H1 (cell line): ENCODE measurements at regions not wholly inside any gene's neighbourhood (a gene's known extent, or its start where the extent isn't known, plus 50 kb on each side); places are given as distances from the start of the nearest gene placed in this dataset.
A peak's percentile ranks its signal among the peaks of the same experiment; 100 is the strongest.

ENCODE experiments used
- CTCF ChIA-PET: fragments of 300-600 bp; sonication (Branson Sonifier 250); formaldehyde crosslinking; loops from one replicate; lab custom pipeline; 2021; ENCODE audit not compliant: partially characterized antibody; lab: Charles Lee
- POLR2A ChIA-PET: fragments of 300-600 bp; sonication (Branson Sonifier 250); formaldehyde crosslinking; loops from one replicate; lab custom pipeline; 2021; ENCODE audit warnings: inconsistent platforms; ENCODE audit not compliant: partially characterized antibody; lab: Charles Lee
- DNase-seq, 2 experiments: peaks; one replicate each; pipeline versions ENCODE4 v3.0.0 to v3.0.0-alpha.2; 2010 to 2022; ENCODE audit warnings: low spot score in 2 of 2, low read depth in 1 of 2, mixed read lengths in 1 of 2
- FAIRE-seq: peaks from 2 replicates; lab custom pipeline; 2011; peaks lifted over from hg19 to GRCh38; lab: Jason Lieb, UNC
- H2AFZ ChIP-seq: 2 replicates; pipeline ENCODE4 v1.8.1; 2012; ENCODE audit warnings: low read length, inconsistent platforms
- H2AK5ac ChIP-seq: 2 replicates; pipeline ENCODE4 v1.6.1; 2013; ENCODE audit warnings: low read depth, low read length
- H2BK120ac ChIP-seq: replicated peaks from 2 replicates; pipeline ENCODE3; 2013; ENCODE audit warnings: low read depth, low read length, inconsistent platforms
- H2BK12ac ChIP-seq: 2 replicates; pipeline ENCODE4 v1.6.1; 2013; ENCODE audit warnings: low read depth, low read length
- H2BK15ac ChIP-seq: 2 replicates; pipeline ENCODE4 v1.6.1; 2013; ENCODE audit warnings: low read length
- H2BK20ac ChIP-seq: 2 replicates; pipeline ENCODE4 v1.6.1; 2013; ENCODE audit warnings: low read length
- H2BK5ac ChIP-seq: 2 replicates; pipeline ENCODE4 v1.6.1; 2013; ENCODE audit warnings: low read depth, low read length
- H3K14ac ChIP-seq: 2 replicates; pipeline ENCODE4 v1.6.1; 2013; ENCODE audit warnings: inconsistent platforms; ENCODE audit not compliant: insufficient read length
- H3K18ac ChIP-seq: 2 replicates; pipeline ENCODE4 v1.6.1; 2013; ENCODE audit warnings: low read length; ENCODE audit errors: extremely low read depth
- H3K23ac ChIP-seq: 2 replicates; pipeline ENCODE4 v1.6.1; 2013; ENCODE audit warnings: inconsistent platforms; ENCODE audit not compliant: insufficient read length
- H3K23me2 ChIP-seq: 2 replicates; pipeline ENCODE4 v1.6.1; 2013; ENCODE audit warnings: low read depth, low read length
- H3K27ac ChIP-seq: 2 replicates; pipeline ENCODE4 v1.6.1; 2011; ENCODE audit warnings: low read depth, low read length, inconsistent platforms
- H3K27me3 ChIP-seq, 4 experiments: replicated peaks in 1 of 4; 1 replicate in 1 of 4; 2 replicates in 3 of 4; pipeline versions ENCODE4 v1.6.1 to v1.8.1; 2011 to 2013; ENCODE audit warnings: low read length in 3 of 4, mild to moderate bottlenecking in 3 of 4, inconsistent platforms in 2 of 4, mixed read lengths in 2 of 4, moderate library complexity in 1 of 4; ENCODE audit not compliant: control insufficient read depth in 3 of 4, insufficient read depth in 3 of 4; ENCODE audit errors: extremely low read depth in 1 of 4
- H3K36me3 ChIP-seq, 4 experiments: 2 replicates each; pipeline versions ENCODE4 v1.6.1 to v1.8.1; 2011 to 2013; ENCODE audit warnings: mild to moderate bottlenecking in 4 of 4, low read length in 3 of 4, moderate library complexity in 2 of 4, control low read depth in 1 of 4, inconsistent platforms in 1 of 4; ENCODE audit not compliant: insufficient read depth in 4 of 4, control insufficient read depth in 2 of 4
- H3K4ac ChIP-seq: replicated peaks from 2 replicates; pipeline ENCODE3; 2013; ENCODE audit warnings: low read length, low read depth, mixed read lengths, inconsistent platforms; ENCODE audit not compliant: insufficient read length
- H3K4me1 ChIP-seq, 4 experiments: replicated peaks in 1 of 4; 1 replicate in 1 of 4; 2 replicates in 3 of 4; pipeline versions ENCODE4 v1.6.1 to v1.8.1; 2011 to 2013; ENCODE audit warnings: low read length in 3 of 4, inconsistent platforms in 2 of 4, mixed read lengths in 1 of 4; ENCODE audit not compliant: insufficient read depth in 4 of 4, control insufficient read depth in 3 of 4
- H3K4me2 ChIP-seq, 2 experiments: 2 replicates each; pipeline versions ENCODE4 v1.6.1 to v1.8.1; 2011 to 2013; ENCODE audit warnings: low read depth in 2 of 2, low read length in 2 of 2, control low read depth in 1 of 2, inconsistent platforms in 1 of 2, mild to moderate bottlenecking in 1 of 2; ENCODE audit not compliant: insufficient read depth in 1 of 2
- H3K4me3 ChIP-seq, 4 experiments: fragments of 200-600, 300-600 bp in 1 of 4; sonication (generic), shearing (Covaris generic), sonication (Bioruptor Twin) in 1 of 4; 2 replicates each; pipeline versions ENCODE4 v1.5.1 to v1.8.1; 2011 to 2016; ENCODE audit warnings: low read length in 4 of 4, low read depth in 3 of 4, control low read depth in 2 of 4, inconsistent platforms in 2 of 4, mild to moderate bottlenecking in 2 of 4, mixed read lengths in 1 of 4, moderate library complexity in 1 of 4; ENCODE audit not compliant: insufficient read depth in 2 of 4; ENCODE audit errors: extremely low read depth in 1 of 4
- H3K56ac ChIP-seq: replicated peaks from 2 replicates; pipeline ENCODE3; 2013; ENCODE audit warnings: low read depth, mild to moderate bottlenecking, mixed read lengths, low read length, inconsistent platforms; ENCODE audit not compliant: insufficient read length
- H3K79me1 ChIP-seq: 2 replicates; pipeline ENCODE4 v1.6.1; 2013; ENCODE audit warnings: low read depth, low read length, control low read depth
- H3K79me2 ChIP-seq, 2 experiments: 2 replicates each; pipeline versions ENCODE4 v1.6.1 to v1.8.1; 2012 to 2013; ENCODE audit warnings: low read length in 2 of 2, mild to moderate bottlenecking in 2 of 2, inconsistent platforms in 1 of 2; ENCODE audit not compliant: insufficient read depth in 2 of 2, control insufficient read depth in 1 of 2
- H3K9ac ChIP-seq, 4 experiments: replicated peaks in 1 of 4; 1 replicate in 1 of 4; 2 replicates in 3 of 4; pipeline versions ENCODE4 v1.6.1 to v1.8.1; 2011 to 2013; ENCODE audit warnings: low read depth in 3 of 4, low read length in 3 of 4, control low read depth in 2 of 4, mild to moderate bottlenecking in 2 of 4, moderate library complexity in 2 of 4, inconsistent platforms in 1 of 4; ENCODE audit errors: extremely low read depth in 1 of 4
- H3K9me3 ChIP-seq, 2 experiments: 2 replicates each; pipeline versions ENCODE4 v1.6.1 to v1.8.1; 2012 to 2013; ENCODE audit warnings: mild to moderate bottlenecking in 2 of 2, moderate library complexity in 2 of 2, control low read depth in 1 of 2, inconsistent platforms in 1 of 2, low read depth in 1 of 2, low read length in 1 of 2, mixed read lengths in 1 of 2; ENCODE audit not compliant: insufficient read depth in 2 of 2
- H4K20me1 ChIP-seq, 2 experiments: replicated peaks in 1 of 2; 2 replicates each; pipeline versions ENCODE3 to v1.8.1; 2011 to 2013; ENCODE audit warnings: inconsistent platforms in 2 of 2, low read length in 2 of 2, mild to moderate bottlenecking in 1 of 2; ENCODE audit not compliant: insufficient read depth in 2 of 2, control insufficient read depth in 1 of 2
- H4K5ac ChIP-seq: 2 replicates; pipeline ENCODE4 v1.6.1; 2013; ENCODE audit warnings: low read length, low read depth, mixed read lengths, inconsistent platforms; ENCODE audit not compliant: insufficient read length
- H4K8ac ChIP-seq: 2 replicates; pipeline ENCODE4 v1.8.0; 2013; ENCODE audit warnings: mild to moderate bottlenecking, moderate library complexity, low read length, inconsistent platforms; ENCODE audit not compliant: insufficient read depth; ENCODE audit errors: extremely low read depth
- H4K91ac ChIP-seq: replicated peaks from 2 replicates; pipeline ENCODE3; 2013; ENCODE audit warnings: low read length, mixed read lengths, inconsistent platforms; ENCODE audit not compliant: insufficient read length
- CEBPB ChIP-seq: IDR thresholded peaks from 2 replicates; pipeline ENCODE4 v1.6.1; 2012; ENCODE audit warnings: low read depth, low read length
- CREB1 ChIP-seq: IDR thresholded peaks from 2 replicates; pipeline ENCODE4 v1.6.1; 2012; ENCODE audit warnings: inconsistent platforms
- EP300 ChIP-seq, 2 experiments: IDR thresholded peaks; 1 replicate in 1 of 2; 2 replicates in 1 of 2; pipeline ENCODE4 v1.6.1; 2011 to 2012; ENCODE audit warnings: low read depth in 2 of 2, low read length in 2 of 2, mild to moderate bottlenecking in 2 of 2, borderline replicate concordance in 1 of 2, inconsistent platforms in 1 of 2, moderate library complexity in 1 of 2
- MAX ChIP-seq: IDR thresholded peaks from 2 replicates; pipeline ENCODE4 v1.6.1; 2012; ENCODE audit warnings: inconsistent platforms
- POLR2A ChIP-seq, 2 experiments: IDR thresholded peaks; 1 replicate in 1 of 2; 2 replicates in 1 of 2; pipeline ENCODE4 v1.6.1; 2011; ENCODE audit warnings: low read depth in 2 of 2, low read length in 2 of 2, mild to moderate bottlenecking in 2 of 2; ENCODE audit errors: control extremely low read depth in 1 of 2
- WGBS, 2 experiments: shearing (Covaris generic) in 1 of 2; methylation state at CpG; one replicate each; pipeline versions ENCODE4 v1.1.6 to v1.1.7; 2013 to 2015; ENCODE audit warnings: low lambda C conversion rate in 2 of 2, mixed read lengths in 2 of 2, inconsistent platforms in 1 of 2, low coverage in 1 of 2, missing lambda C conversion rate in 1 of 2; ENCODE audit not compliant: insufficient replicate concordance in 2 of 2, insufficient coverage in 1 of 2, insufficient read length in 1 of 2; ENCODE audit errors: extremely low coverage in 1 of 2, missing lambda C conversion rate in 1 of 2; 5-methylcytosine and 5-hydroxymethylcytosine counted together

- H2AFZ ChIP-seq = no peak overlapping the region
- H3K23me2 ChIP-seq = no peaks in the 10 kb centered on the region
- no peak overlapping the region for H2BK15ac ChIP-seq
- H3K9me3 ChIP-seq = no peaks in the 10 kb centered on the region
- H2BK120ac ChIP-seq = no peak overlapping the region
- H3K79me1 ChIP-seq = no peaks in the 10 kb centered on the region
- H4K91ac ChIP-seq = no peak overlapping the region
- no peak overlapping the region for H3K56ac ChIP-seq
- H4K8ac ChIP-seq = no peak overlapping the region
- 88% methylated on average over 2 of the region's 2 CpGs; no CpG with 5 or more reads in 1 of the 2 experiments for WGBS, 2 experiments
- no peaks in the 10 kb centered on the region for H3K36me3 ChIP-seq
- no peak overlapping the region for H4K5ac ChIP-seq
- no peak overlapping the region for H2BK12ac ChIP-seq
- H2BK20ac ChIP-seq = no peak overlapping the region
- no peak for DNase-seq
- FAIRE-seq = peak; percentile 28
- no peak overlapping the region for H3K18ac ChIP-seq
- H2AK5ac ChIP-seq = no peak overlapping the region
- TF ChIP-seq CREB1 (no peak), POLR2A (IDR thresholded peaks at IDR 0.05; ENCODE audit: control extremely low read depth in 1 of 2, low read depth in 2 of 2, low read length in 2 of 2) (no peak), MAX (no peak), EP300 (IDR thresholded peaks at IDR 0.05; ENCODE audit: borderline replicate concordance in 1 of 2, low read depth in 2 of 2, low read length in 2 of 2) (no peak), CEBPB (peak; percentile 55; the same call in 1 of the 2 replicates)
- H2BK5ac ChIP-seq = no peak overlapping the region
- H3K14ac ChIP-seq = no peak overlapping the region
- H4K20me1 ChIP-seq = peaks cover 0 to 2% of the 10 kb centered on the region in 2 experiments
- ChIA-PET POLR2A (interaction anchor here (0.8 kb wide), 1 partner anchor 9 kb away, joined by 3 read pairs; no protein-coding TSS in a partner anchor), CTCF (interaction anchor here (0.9 to 1.8 kb wide), 4 partner anchors 15 to 156 kb away, joined by 3 to 5 read pairs (median 3); no protein-coding TSS in a partner anchor)
- no peak overlapping the region for H3K4ac ChIP-seq
- H3K27ac ChIP-seq = no peak overlapping the region
- no peak overlapping the region for H3K4me2 ChIP-seq
- no peak overlapping the region for H3K9ac ChIP-seq
- no peak overlapping the region for H3K23ac ChIP-seq
- H3K4me3 ChIP-seq = no peak overlapping the region
- no peaks in the 10 kb centered on the region for H3K4me1 ChIP-seq
- no peaks in the 10 kb centered on the region for H3K27me3 ChIP-seq
- H3K79me2 ChIP-seq = no peaks in the 10 kb centered on the region
These were observed 197.1 kb downstream of the MEX3B start for GRCh38 chr15:81848701-81849100.
